ENCODE measurements at regions not wholly inside any gene's neighbourhood (a gene's known extent, or its start where the extent isn't known, plus 50 kb on each side); places are given as distances from the start of the nearest gene placed in this dataset.
A peak's percentile ranks its signal among the peaks of the same experiment; 100 is the strongest.

DNA sequence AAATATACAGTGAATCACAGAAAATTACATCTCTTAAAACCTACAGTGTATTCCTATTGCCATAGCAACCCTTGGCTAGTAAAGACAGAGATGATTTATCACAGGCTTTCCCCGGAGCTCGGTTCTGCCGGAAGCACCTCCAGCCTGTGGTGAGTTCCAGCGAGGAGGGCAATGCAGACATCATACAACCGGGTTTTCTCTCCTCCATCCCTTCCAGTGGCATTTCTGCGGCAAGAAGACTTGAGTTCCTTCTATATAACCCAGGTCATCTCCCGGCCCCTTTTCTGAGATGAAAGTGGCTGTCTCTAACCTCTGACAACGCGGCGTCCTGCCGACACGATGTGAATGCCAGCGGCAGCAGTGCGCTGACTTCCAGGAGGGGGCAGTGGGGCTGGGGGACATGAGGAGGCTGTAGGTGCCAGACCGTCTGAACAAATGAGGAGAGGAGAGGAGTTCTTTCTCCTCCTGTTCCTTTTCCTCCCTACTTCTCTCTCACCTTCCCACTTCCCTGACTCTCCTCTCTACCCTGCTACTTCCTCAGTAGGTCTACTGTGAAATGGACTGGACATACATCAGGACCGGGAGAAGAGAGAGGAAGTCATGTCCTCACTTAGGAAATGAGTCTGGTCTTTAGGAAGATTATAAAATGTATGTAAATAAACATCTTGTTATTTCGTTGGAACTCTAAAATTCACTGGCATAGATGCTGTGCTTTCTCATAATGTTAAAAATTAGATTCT is 68.6 kb upstream of the MAX start:
- TF ChIP-seq CTCF (conservative IDR thresholded peaks at IDR 0.05; ENCODE audit: low read depth in 2 of 2) (peak; percentile 55 to 69), NANOG (IDR thresholded peaks at IDR 0.05; ENCODE audit: borderline replicate concordance) (no peak), EZH2 (IDR thresholded peaks at IDR 0.05; ENCODE audit: low read depth, unreplicated experiment) (no peak), EZH2phosphoT487 (IDR thresholded peaks at IDR 0.05; ENCODE audit: unreplicated experiment) (no peak), POLR2AphosphoS5 (IDR thresholded peaks at IDR 0.05; ENCODE audit: low read depth) (no peak), ZNF331 (CRISPR knock-in tag; IDR thresholded peaks at IDR 0.05; ENCODE audit: low read depth) (no peak), JUNB (IDR thresholded peaks at IDR 0.05; ENCODE audit: unreplicated experiment) (no peak), CREB1 (CRISPR knock-in tag; IDR thresholded peaks at IDR 0.05; ENCODE audit: low read depth) (no peak), STAT1 (IDR thresholded peaks at IDR 0.05; ENCODE audit: unreplicated experiment) (no peak), ETS1 (IDR thresholded peaks at IDR 0.05) (no peak)
- TF ChIP-seq, protein P1, sequence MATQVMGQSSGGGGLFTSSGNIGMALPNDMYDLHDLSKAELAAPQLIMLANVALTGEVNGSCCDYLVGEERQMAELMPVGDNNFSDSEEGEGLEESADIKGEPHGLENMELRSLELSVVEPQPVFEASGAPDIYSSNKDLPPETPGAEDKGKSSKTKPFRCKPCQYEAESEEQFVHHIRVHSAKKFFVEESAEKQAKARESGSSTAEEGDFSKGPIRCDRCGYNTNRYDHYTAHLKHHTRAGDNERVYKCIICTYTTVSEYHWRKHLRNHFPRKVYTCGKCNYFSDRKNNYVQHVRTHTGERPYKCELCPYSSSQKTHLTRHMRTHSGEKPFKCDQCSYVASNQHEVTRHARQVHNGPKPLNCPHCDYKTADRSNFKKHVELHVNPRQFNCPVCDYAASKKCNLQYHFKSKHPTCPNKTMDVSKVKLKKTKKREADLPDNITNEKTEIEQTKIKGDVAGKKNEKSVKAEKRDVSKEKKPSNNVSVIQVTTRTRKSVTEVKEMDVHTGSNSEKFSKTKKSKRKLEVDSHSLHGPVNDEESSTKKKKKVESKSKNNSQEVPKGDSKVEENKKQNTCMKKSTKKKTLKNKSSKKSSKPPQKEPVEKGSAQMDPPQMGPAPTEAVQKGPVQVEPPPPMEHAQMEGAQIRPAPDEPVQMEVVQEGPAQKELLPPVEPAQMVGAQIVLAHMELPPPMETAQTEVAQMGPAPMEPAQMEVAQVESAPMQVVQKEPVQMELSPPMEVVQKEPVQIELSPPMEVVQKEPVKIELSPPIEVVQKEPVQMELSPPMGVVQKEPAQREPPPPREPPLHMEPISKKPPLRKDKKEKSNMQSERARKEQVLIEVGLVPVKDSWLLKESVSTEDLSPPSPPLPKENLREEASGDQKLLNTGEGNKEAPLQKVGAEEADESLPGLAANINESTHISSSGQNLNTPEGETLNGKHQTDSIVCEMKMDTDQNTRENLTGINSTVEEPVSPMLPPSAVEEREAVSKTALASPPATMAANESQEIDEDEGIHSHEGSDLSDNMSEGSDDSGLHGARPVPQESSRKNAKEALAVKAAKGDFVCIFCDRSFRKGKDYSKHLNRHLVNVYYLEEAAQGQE (IDR thresholded peaks at IDR 0.05; ENCODE audit: unreplicated experiment), result no peak
- TF ChIP-seq, protein P2, sequence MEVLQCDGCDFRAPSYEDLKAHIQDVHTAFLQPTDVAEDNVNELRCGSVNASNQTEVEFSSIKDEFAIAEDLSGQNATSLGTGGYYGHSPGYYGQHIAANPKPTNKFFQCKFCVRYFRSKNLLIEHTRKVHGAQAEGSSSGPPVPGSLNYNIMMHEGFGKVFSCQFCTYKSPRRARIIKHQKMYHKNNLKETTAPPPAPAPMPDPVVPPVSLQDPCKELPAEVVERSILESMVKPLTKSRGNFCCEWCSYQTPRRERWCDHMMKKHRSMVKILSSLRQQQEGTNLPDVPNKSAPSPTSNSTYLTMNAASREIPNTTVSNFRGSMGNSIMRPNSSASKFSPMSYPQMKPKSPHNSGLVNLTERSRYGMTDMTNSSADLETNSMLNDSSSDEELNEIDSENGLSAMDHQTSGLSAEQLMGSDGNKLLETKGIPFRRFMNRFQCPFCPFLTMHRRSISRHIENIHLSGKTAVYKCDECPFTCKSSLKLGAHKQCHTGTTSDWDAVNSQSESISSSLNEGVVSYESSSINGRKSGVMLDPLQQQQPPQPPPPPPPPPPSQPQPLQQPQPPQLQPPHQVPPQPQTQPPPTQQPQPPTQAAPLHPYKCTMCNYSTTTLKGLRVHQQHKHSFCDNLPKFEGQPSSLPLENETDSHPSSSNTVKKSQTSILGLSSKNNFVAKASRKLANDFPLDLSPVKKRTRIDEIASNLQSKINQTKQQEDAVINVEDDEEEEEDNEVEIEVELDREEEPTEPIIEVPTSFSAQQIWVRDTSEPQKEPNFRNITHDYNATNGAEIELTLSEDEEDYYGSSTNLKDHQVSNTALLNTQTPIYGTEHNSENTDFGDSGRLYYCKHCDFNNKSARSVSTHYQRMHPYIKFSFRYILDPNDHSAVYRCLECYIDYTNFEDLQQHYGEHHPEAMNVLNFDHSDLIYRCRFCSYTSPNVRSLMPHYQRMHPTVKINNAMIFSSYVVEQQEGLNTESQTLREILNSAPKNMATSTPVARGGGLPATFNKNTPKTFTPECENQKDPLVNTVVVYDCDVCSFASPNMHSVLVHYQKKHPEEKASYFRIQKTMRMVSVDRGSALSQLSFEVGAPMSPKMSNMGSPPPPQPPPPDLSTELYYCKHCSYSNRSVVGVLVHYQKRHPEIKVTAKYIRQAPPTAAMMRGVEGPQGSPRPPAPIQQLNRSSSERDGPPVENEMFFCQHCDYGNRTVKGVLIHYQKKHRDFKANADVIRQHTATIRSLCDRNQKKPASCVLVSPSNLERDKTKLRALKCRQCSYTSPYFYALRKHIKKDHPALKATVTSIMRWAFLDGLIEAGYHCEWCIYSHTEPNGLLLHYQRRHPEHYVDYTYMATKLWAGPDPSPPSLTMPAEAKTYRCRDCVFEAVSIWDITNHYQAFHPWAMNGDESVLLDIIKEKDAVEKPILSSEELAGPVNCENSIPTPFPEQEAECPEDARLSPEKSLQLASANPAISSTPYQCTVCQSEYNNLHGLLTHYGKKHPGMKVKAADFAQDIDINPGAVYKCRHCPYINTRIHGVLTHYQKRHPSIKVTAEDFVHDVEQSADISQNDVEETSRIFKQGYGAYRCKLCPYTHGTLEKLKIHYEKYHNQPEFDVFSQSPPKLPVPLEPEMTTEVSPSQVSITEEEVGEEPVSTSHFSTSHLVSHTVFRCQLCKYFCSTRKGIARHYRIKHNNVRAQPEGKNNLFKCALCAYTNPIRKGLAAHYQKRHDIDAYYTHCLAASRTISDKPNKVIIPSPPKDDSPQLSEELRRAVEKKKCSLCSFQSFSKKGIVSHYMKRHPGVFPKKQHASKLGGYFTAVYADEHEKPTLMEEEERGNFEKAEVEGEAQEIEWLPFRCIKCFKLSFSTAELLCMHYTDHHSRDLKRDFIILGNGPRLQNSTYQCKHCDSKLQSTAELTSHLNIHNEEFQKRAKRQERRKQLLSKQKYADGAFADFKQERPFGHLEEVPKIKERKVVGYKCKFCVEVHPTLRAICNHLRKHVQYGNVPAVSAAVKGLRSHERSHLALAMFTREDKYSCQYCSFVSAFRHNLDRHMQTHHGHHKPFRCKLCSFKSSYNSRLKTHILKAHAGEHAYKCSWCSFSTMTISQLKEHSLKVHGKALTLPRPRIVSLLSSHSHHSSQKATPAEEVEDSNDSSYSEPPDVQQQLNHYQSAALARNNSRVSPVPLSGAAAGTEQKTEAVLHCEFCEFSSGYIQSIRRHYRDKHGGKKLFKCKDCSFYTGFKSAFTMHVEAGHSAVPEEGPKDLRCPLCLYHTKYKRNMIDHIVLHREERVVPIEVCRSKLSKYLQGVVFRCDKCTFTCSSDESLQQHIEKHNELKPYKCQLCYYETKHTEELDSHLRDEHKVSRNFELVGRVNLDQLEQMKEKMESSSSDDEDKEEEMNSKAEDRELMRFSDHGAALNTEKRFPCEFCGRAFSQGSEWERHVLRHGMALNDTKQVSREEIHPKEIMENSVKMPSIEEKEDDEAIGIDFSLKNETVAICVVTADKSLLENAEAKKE (CRISPR knock-in tag; IDR thresholded peaks at IDR 0.05), result no peak

All from GM23338 (cell line).